ENCODE measurements at regions not wholly inside any gene's neighbourhood (a gene's known extent, or its start where the extent isn't known, plus 50 kb on each side); places are given as distances from the start of the nearest gene placed in this dataset.
A peak's percentile ranks its signal among the peaks of the same experiment; 100 is the strongest.

- H3F3A ChIP-seq (replicated peaks; ENCODE audit: insufficient read depth) = no peaks in the 10 kb centered on the region
- CTCF ChIA-PET = no interaction called here
- H3K27ac ChIP-seq (ENCODE audit: low read depth in 2 of 2, low read length in 1 of 2) = no peak overlapping the region
- DNase-seq = no peak
- no peaks in the 10 kb centered on the region for H3K4me1 ChIP-seq (ENCODE audit: control insufficient read depth in 1 of 2, insufficient read depth in 2 of 2, low read depth in 1 of 2, low read length in 1 of 2)
- no peaks in the 10 kb centered on the region for H3K27me3 ChIP-seq (ENCODE audit: insufficient read depth)
- no peak for TF ChIP-seq NFIC (IDR thresholded peaks at IDR 0.05; ENCODE audit: borderline replicate concordance)
- TF ChIP-seq RXRA (IDR thresholded peaks at IDR 0.05; ENCODE audit: borderline replicate concordance, low read depth) = no peak
- no peak for TF ChIP-seq MEF2A (IDR thresholded peaks at IDR 0.05; ENCODE audit: borderline replicate concordance, low read depth)
- no peak for TF ChIP-seq NRF1 (IDR thresholded peaks at IDR 0.05; ENCODE audit: low read depth, low read length)
- no peak for TF ChIP-seq SIN3A (IDR thresholded peaks at IDR 0.05; ENCODE audit: borderline replicate concordance, low read depth, low read length)
- TF ChIP-seq GABPA (IDR thresholded peaks at IDR 0.05; ENCODE audit: low read depth) = no peak
- TF ChIP-seq GATA2 (CRISPR knock-in tag; IDR thresholded peaks at IDR 0.05) = no peak
- TF ChIP-seq ZBTB33 (IDR thresholded peaks at IDR 0.05; ENCODE audit: borderline replicate concordance, low read depth) = no peak
- TF ChIP-seq RAD21 (IDR thresholded peaks at IDR 0.05; ENCODE audit: low read length) = no peak
- TF ChIP-seq FOXM1 (IDR thresholded peaks at IDR 0.05; ENCODE audit: low read depth) = no peak
- no peak for TF ChIP-seq MXI1 (IDR thresholded peaks at IDR 0.05; ENCODE audit: low read depth, low read length)
- TF ChIP-seq CHD2 (IDR thresholded peaks at IDR 0.05; ENCODE audit: low read length, partially characterized antibody) = no peak
- TF ChIP-seq USF2 (IDR thresholded peaks at IDR 0.05; ENCODE audit: borderline replicate concordance, low read depth, low read length) = no peak
- no peak for TF ChIP-seq POLR2AphosphoS5 (IDR thresholded peaks at IDR 0.05; ENCODE audit: low read depth, low read length)
- TF ChIP-seq TCF12 (IDR thresholded peaks at IDR 0.05) = no peak
- no peak for TF ChIP-seq MAX (IDR thresholded peaks at IDR 0.05; ENCODE audit: low read depth)
- no peak for TF ChIP-seq REST (IDR thresholded peaks at IDR 0.05; ENCODE audit: low read depth, low read length)
- no peak for TF ChIP-seq RCOR1 (IDR thresholded peaks at IDR 0.05; ENCODE audit: low read length)
- TF ChIP-seq YY1 (IDR thresholded peaks at IDR 0.05; ENCODE audit: low read depth) = no peak
- TF ChIP-seq IRF3 (IDR thresholded peaks at IDR 0.05; ENCODE audit: low read depth, low read length) = no peak
- peak overlapping the region; percentile 9; the same call in 1 of the 2 replicates for H3K9ac ChIP-seq
- H2AFZ ChIP-seq (ENCODE audit: low read depth) = peak overlapping the region; percentile 47; the same call in 1 of the 2 replicates
- 0 out of 2 replicates have a peak overlapping the region, but pooled peaks have one; percentile 25 for H3K4me2 ChIP-seq
- no peak overlapping the region for H3K4me3 ChIP-seq (ENCODE audit: low read depth in 2 of 2, low read length in 1 of 2)
- H4K20me1 ChIP-seq (ENCODE audit: insufficient read depth) = no peaks in the 10 kb centered on the region
- H3K79me2 ChIP-seq (ENCODE audit: insufficient read depth) = no peaks in the 10 kb centered on the region
- no peaks in the 10 kb centered on the region for H3K9me3 ChIP-seq
- POLR2A ChIA-PET = no interaction called here
- WGBS (ENCODE audit: low lambda C conversion rate) = 60% methylated on average over 5 of the region's 5 CpGs
- H3K9me2 ChIP-seq = no peaks in the 10 kb centered on the region
- no peaks in the 10 kb centered on the region for H3K36me3 ChIP-seq (replicated peaks in 1 of 2; ENCODE audit: control insufficient read depth in 1 of 2, insufficient read depth in 2 of 2, low read length in 1 of 2)
Observed at GRCh38 chr2:133726973-133727372, 158.7 kb upstream of the NCKAP5 start.
